Sigmoid colon (tissue), 6 donors: ENCODE measurements at regions not wholly inside any gene's neighbourhood (a gene's known extent, or its start where the extent isn't known, plus 50 kb on each side); places are given as distances from the start of the nearest gene placed in this dataset.

Source experiments
- DNase-seq: peaks from one replicate; pipeline ENCODE4 v3.0.0-alpha.2; 2019
- H3K27ac ChIP-seq, 4 donors: fragments of 200-600 bp; sonication (generic); one replicate each; pipeline ENCODE4 v1.5.1; 2016 to 2019; ENCODE audit warnings: mild to moderate bottlenecking in 1 of 4
- H3K27me3 ChIP-seq, 3 donors: fragments of 200-600 bp; sonication (generic); one replicate each; pipeline ENCODE4 v1.5.1; 2019; ENCODE audit warnings: mild to moderate bottlenecking in 1 of 3
- H3K36me3 ChIP-seq, 4 donors: fragments of 200-600 bp; sonication (generic); one replicate each; pipeline ENCODE4 v1.5.1; 2016 to 2019
- H3K4me1 ChIP-seq, 4 donors: fragments of 200-600 bp; sonication (generic); one replicate each; pipeline ENCODE4 v1.5.1; 2017 to 2019
- H3K4me3 ChIP-seq, 4 donors: fragments of 200-600 bp; sonication (generic); one replicate each; pipeline ENCODE4 v1.5.1; 2017 to 2019; ENCODE audit warnings: mild to moderate bottlenecking in 2 of 4, moderate library complexity in 1 of 4
- H3K9me3 ChIP-seq, 4 donors: fragments of 200-600 bp in 3 of 4; sonication (generic) in 3 of 4; one replicate each; pipeline versions ENCODE4 v1.5.1 to v1.6.1; 2013 to 2019
- EP300 ChIP-seq, 4 donors: sonication (generic); formaldehyde crosslinking; IDR thresholded peaks; one replicate each; pipeline ENCODE4 v1.6.1; 2017; ENCODE audit warnings: antibody characterized with exemption in 4 of 4
- POLR2A ChIP-seq, 2 donors: fragments of 450-650 bp; IDR thresholded peaks; one replicate each; pipeline ENCODE4 v1.6.1; 2016; ENCODE audit warnings: antibody characterized with exemption in 2 of 2, mild to moderate bottlenecking in 2 of 2, moderate library complexity in 2 of 2
- POLR2AphosphoS5 ChIP-seq, 4 donors: sonication (generic); formaldehyde crosslinking; IDR thresholded peaks; one replicate each; pipeline ENCODE4 v1.6.1; 2017; ENCODE audit warnings: antibody characterized with exemption in 4 of 4
- WGBS, 2 donors: extraction: QIAGEN DNeasy Blood & Tissue Kit; methylation state at CpG; one replicate each; pipeline ENCODE4 v1.1.7; 2013; 5-methylcytosine and 5-hydroxymethylcytosine counted together
- intact Hi-C: fragments of 100-400 bp; cut with DNase I; formaldehyde crosslinking; loops from one replicate; pipeline ENCODE4 v1.15.1; 2023
- TF ChIP-seq, protein P1 (sequence below), 4 experiments: fragments of 450-650 bp in 3 of 4; fragments of 200-600 bp in 1 of 4; IDR thresholded peaks; one replicate each; pipeline ENCODE4 v1.5.1; 2016 to 2019; ENCODE audit warnings: antibody characterized with exemption in 4 of 4, mild to moderate bottlenecking in 3 of 4, moderate library complexity in 2 of 4
- donor health status: healthy with polysubstance abuse.
- donor health status: healthy.

DNA sequence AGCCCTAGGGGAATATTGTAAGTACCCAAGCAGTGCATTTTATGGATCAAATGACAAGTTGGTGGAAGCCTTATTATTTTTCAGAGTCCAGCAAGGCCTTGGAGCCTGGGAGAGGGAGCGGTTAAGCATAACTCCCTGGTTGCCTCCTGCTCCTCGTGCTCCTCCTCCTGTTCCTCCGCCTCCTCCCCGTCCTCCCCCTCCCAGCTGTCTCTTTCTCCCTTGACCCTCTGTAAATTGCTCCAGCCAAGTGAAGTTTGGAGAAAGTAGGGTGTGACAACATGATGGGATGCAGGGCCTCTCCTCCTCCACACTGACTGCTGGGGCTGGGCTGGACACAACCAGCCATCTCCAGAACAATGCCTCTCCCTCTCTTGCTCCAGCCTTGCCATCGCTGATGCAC lies 586.9 kb downstream of the CCDC171 start:
- Histone ChIP-seq H3K36me3 (no peaks in the 10 kb centered on the region), H3K4me3 (no peak overlapping the region), H3K4me1 (peaks cover 0 to 7% (median 1%) of the 10 kb centered on the region in 4 donors), H3K9me3 (no peaks in the 10 kb centered on the region), H3K27me3 (no peaks in the 10 kb centered on the region), H3K27ac (no peak overlapping the region)
- no peak for TF ChIP-seq EP300 (IDR thresholded peaks at IDR 0.05)
- no peak for TF ChIP-seq POLR2AphosphoS5 (IDR thresholded peaks at IDR 0.05)
- TF ChIP-seq, protein P1, sequence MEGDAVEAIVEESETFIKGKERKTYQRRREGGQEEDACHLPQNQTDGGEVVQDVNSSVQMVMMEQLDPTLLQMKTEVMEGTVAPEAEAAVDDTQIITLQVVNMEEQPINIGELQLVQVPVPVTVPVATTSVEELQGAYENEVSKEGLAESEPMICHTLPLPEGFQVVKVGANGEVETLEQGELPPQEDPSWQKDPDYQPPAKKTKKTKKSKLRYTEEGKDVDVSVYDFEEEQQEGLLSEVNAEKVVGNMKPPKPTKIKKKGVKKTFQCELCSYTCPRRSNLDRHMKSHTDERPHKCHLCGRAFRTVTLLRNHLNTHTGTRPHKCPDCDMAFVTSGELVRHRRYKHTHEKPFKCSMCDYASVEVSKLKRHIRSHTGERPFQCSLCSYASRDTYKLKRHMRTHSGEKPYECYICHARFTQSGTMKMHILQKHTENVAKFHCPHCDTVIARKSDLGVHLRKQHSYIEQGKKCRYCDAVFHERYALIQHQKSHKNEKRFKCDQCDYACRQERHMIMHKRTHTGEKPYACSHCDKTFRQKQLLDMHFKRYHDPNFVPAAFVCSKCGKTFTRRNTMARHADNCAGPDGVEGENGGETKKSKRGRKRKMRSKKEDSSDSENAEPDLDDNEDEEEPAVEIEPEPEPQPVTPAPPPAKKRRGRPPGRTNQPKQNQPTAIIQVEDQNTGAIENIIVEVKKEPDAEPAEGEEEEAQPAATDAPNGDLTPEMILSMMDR (IDR thresholded peaks at IDR 0.05), result no peak
- TF ChIP-seq POLR2A (IDR thresholded peaks at IDR 0.05), result no peak
- intact Hi-C loops, result loop anchor here (10.0 kb wide), 1 partner anchor 265 kb away; no protein-coding TSS in a partner anchor
- DNase-seq, result no peak
- WGBS, 2 donors, result 84 to 89% methylated on average over 5 of the region's 5 CpGs

- no peak overlapping the region for H3K27ac ChIP-seq
These were observed 590.5 kb downstream of the CCDC171 start for GRCh38 chr9:16143310-16143709.

DNA sequence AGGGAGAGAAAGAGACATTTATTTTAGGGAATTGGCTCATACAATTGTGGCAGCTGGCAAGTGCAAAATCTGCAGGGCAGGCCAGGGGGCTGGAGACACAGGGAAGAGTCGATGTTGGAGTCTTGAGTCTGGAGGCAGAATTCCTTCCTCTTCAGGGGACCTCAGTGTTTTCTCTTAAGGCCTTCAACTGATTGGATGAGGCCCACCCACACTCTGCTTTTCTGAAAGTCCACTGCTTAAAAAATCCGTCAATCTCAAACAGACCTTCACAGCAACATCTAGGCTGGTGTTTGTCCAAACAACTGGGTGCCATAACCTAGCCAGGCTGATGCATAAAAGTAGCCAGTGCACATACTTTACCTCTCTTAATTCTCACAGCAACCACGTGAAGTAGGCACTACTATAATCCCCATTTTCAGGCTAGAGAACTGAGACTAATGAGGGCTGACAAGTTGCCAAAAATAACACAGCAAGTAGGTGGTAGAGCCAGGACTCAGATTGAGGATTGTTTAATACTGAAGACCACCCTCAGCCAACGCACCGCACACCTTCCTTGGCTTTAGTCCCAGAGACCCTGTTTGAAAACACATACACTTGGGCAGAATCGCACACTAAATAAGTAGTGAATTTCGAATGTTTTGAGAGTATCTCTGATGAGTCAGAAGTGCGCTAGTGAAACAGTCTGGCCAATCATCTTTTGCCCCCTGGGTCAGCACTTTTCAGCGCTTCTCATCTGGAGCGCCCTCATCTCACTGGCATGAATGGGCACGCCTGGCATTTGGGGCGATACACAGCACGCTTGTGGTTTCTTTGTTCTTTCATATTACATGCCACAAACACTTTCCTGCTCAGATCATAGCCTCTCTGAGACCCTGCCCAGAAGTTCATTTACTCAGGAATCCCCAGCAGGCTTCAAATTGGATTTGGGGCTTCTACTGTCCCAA lies 591.4 kb downstream of the CCDC171 start:
- WGBS, 2 donors, result 90 to 93% methylated on average over 13 of the region's 13 CpGs
- H3K4me3 ChIP-seq, result no peak overlapping the region
- no peak for TF ChIP-seq EP300 (IDR thresholded peaks at IDR 0.05)
- TF ChIP-seq, protein P1 (IDR thresholded peaks at IDR 0.05), result no peak
- TF ChIP-seq POLR2AphosphoS5 (IDR thresholded peaks at IDR 0.05), result no peak
- no peak for TF ChIP-seq POLR2A (IDR thresholded peaks at IDR 0.05)

More at GRCh38 chr9:16143310-16143709, 590.5 kb downstream of the CCDC171 start:
- Histone ChIP-seq H3K4me1 (peaks cover 0 to 7% (median 1%) of the 10 kb centered on the region in 4 donors), H3K27me3 (no peaks in the 10 kb centered on the region), H3K4me3 (no peak overlapping the region), H3K9me3 (no peaks in the 10 kb centered on the region), H3K36me3 (no peaks in the 10 kb centered on the region)
- intact Hi-C loops, result no loop called here
- no peak for DNase-seq
- WGBS, 2 donors, result 86 to 87% methylated on average over 7 of the region's 7 CpGs
- TF ChIP-seq EP300 (IDR thresholded peaks at IDR 0.05), result no peak
- TF ChIP-seq POLR2A (IDR thresholded peaks at IDR 0.05), result no peak
- TF ChIP-seq, protein P1 (IDR thresholded peaks at IDR 0.05), result no peak
- TF ChIP-seq POLR2AphosphoS5 (IDR thresholded peaks at IDR 0.05), result no peak

DNA sequence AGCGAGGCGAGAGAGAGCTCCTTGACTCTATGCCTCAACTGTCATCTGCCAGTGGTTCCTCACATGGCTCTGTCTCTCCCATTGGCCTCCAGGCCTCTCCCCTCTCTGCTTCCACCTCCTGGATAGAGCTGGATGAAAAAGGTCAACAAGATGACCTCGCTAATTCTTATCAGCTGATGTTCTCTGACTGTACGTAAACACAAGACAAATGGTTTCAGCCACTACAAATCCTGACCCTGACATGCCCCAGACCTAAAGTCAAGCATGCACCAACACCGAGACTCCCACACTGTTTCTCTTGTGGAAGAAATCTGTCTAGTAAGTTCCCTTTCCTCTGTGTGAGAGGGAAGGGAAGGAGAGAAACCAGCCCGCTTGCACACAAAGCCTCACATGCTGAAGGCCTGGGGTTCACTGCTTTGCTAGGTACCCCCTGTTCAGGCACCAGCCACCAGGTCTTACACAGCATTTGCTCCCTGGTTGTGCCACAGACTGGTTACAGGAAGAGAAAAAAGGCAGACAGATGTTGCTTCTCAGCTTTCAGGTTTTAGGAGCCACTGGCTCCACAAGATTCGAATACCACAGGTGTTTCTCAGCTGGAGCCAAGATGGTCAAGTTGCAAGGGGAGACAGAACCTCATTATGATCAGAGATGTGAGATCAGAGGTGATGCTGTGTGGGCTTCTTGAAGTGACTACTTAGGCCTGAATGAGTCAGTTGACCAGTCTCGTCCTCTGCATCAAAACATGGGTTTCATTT lies 592.5 kb downstream of the CCDC171 start:
- intact Hi-C loops, result no loop called here
- Histone ChIP-seq H3K9me3 (no peaks in the 10 kb centered on the region), H3K4me1 (peaks cover 0 to 9% (median 7%) of the 10 kb centered on the region in 4 donors), H3K36me3 (no peaks in the 10 kb centered on the region), H3K4me3 (no peak overlapping the region), H3K27ac (no peak overlapping the region), H3K27me3 (no peaks in the 10 kb centered on the region)
- WGBS, 2 donors, result 83 to 88% methylated on average over 8 of the region's 8 CpGs
- no peak for TF ChIP-seq POLR2A (IDR thresholded peaks at IDR 0.05)
- TF ChIP-seq EP300 (IDR thresholded peaks at IDR 0.05), result no peak
- TF ChIP-seq, protein P1 (IDR thresholded peaks at IDR 0.05), result no peak
- DNase-seq, result no peak

More for the DNA sequence above, 591.4 kb downstream of the CCDC171 start:
- no peak overlapping the region for H3K27ac ChIP-seq
- no peak for DNase-seq
- H3K4me1 ChIP-seq, result peaks cover 0 to 7% (median 1%) of the 10 kb centered on the region in 4 donors
- H3K9me3 ChIP-seq, result no peaks in the 10 kb centered on the region
- intact Hi-C loops, result no loop called here
- no peaks in the 10 kb centered on the region for H3K36me3 ChIP-seq
- no peaks in the 10 kb centered on the region for H3K27me3 ChIP-seq
